ENCODE measurements at regions not wholly inside any gene's neighbourhood (a gene's known extent, or its start where the extent isn't known, plus 50 kb on each side); places are given as distances from the start of the nearest gene placed in this dataset.

DNA sequence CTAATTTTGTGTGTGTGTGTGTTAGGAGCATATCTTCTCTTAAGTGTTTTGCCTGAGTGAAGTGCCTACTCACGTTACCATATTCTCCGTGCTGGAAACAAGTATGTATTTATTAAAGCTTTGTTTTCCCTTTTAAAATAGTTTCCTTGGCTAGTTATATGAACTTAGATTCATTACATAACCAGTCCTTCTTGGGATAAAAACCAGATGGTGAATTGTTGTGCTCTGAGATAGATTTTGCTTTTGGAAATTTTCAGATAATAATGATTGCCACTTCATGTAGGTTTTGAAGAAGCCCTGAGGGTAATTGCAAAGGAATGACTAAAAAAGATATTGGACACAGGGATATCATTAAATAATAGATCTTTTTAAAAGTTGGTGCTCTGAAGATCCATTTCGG lies 390.2 kb upstream of the SGO1 start:
- TF ChIP-seq, protein P1, sequence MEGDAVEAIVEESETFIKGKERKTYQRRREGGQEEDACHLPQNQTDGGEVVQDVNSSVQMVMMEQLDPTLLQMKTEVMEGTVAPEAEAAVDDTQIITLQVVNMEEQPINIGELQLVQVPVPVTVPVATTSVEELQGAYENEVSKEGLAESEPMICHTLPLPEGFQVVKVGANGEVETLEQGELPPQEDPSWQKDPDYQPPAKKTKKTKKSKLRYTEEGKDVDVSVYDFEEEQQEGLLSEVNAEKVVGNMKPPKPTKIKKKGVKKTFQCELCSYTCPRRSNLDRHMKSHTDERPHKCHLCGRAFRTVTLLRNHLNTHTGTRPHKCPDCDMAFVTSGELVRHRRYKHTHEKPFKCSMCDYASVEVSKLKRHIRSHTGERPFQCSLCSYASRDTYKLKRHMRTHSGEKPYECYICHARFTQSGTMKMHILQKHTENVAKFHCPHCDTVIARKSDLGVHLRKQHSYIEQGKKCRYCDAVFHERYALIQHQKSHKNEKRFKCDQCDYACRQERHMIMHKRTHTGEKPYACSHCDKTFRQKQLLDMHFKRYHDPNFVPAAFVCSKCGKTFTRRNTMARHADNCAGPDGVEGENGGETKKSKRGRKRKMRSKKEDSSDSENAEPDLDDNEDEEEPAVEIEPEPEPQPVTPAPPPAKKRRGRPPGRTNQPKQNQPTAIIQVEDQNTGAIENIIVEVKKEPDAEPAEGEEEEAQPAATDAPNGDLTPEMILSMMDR (conservative IDR thresholded peaks at IDR 0.05 in 1 of 2, IDR thresholded peaks at IDR 0.05 in 1 of 2; ENCODE audit: low read depth in 1 of 2, low read length in 2 of 2) = no peak
- no peak for TF ChIP-seq EZH2 (IDR thresholded peaks at IDR 0.05; ENCODE audit: low read length, missing control alignments)

All from fibroblast of lung (primary cell).